CD4-positive, alpha-beta T cell treated with Interleukin-2 at 100 ng/mL for 4 hours (primary cell): ENCODE measurements at regions not wholly inside any gene's neighbourhood (a gene's known extent, or its start where the extent isn't known, plus 50 kb on each side); places are given as distances from the start of the nearest gene placed in this dataset.

ENCODE experiments used
- DNase-seq: peaks from one replicate; pipeline ENCODE4 v3.0.0-alpha.2; 2020; ENCODE audit warnings: low spot score

DNA sequence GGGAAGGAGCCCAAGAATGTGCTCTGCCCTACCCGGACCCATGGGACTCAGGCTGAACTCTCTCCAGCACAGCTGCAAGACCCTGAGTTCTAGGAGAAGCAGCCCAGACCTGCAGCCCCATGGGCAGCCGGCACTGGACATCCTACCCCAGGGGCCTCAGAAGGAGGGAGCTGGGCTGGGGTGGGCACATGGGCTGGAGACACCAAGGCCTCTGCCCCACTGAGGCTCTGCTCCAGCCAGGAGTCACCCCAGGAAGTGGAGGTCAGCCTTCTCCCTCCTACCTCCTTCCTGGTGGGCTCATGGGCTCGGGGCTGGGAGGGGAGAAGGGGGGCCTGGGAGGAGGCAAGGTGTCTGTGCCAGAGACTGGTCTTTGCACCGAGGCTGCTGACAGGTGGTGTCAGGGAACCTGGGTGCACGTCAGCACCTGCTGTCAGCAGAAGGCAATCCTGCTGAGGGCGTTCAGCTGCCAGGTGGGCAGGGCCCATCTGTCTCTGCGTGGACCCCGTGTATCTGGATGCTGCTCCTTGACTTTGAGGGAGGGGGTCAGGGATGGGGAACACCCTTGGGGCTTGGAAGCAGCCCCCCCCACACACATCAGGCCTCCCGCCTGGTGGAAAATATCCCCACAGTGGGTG lies 95.2 kb downstream of the PDGFA start:
- no peak for DNase-seq

DNA sequence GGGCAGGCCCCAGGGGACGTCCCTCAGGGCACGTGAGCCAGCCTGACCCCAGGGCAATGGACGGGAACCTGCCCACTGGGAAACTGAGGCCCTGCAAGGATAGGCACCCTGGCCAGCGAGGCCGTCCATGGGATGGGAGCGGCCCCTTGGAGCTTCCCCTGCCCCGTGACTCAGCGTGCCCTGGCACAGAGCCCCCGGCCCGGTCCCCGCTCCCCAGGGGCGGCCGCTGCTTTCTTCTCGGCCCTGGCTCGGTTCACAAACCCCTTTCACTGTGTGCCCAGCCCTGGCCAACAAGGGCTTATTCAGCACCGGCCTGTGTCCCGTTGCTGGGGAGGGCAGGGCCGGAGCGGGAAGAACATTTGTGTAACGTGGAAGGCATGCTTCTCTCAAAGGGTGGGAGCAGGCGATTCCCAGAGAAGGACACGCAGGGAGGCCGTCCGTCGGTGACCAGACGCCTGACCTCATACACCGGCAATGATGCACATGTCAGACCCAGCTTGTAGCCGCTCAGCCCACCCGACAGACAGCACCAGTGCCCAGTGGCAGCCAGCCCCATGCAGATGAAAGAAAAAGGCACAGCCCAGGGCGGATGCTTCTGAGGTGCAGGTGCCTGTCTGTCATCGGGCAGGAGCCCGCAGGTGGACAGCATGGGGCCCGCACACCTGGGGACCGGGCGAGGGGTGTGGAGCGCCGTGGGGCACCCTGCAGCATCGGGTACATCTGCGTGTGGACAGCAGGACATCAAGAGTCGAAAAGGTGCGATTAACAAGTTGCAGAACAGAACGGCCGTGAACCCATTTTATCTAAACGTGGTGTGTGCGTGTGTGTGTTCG lies 94.5 kb downstream of the PDGFA start:
- no peak for DNase-seq

DNA sequence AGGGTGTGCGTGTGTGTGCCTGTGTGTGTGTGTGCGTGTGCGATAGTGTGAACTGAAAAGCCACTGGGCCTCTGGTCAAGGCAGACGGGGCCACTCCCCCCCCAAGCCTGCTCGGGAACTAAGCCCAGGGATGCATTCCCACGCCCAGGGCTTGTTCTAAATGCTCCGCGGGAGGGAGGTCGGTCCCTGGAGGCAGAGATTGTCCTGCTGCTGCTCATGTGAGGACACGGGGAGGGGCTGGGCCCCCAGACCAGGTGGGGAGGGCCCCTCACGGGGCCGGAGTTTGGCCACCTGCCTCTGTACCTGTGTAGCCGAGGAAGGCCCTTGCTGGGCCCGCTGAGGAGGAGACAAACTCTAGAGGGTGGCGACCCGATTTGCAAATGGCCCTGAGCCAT lies 93.9 kb downstream of the PDGFA start:
- no peak for DNase-seq

DNA sequence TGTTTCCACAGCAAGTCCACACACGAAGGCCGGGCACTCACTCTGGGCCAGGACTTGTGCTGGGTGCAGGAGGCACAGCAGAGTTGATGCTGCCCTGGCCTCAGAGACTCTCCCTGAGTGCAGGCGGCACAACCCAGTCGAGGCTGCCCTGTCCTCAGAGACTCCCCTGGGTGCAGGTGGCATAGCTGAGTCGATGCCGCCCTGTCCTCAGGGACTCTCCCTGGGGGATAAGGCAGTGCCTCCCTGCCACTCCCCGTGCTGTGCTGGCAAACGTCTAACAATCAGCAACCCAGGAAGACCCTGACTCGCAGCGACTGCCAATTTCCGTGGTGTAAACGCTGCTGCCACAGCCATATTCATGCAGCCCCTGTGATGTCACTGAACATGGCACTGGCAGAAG lies 93.1 kb downstream of the PDGFA start:
- no peak for DNase-seq

DNA sequence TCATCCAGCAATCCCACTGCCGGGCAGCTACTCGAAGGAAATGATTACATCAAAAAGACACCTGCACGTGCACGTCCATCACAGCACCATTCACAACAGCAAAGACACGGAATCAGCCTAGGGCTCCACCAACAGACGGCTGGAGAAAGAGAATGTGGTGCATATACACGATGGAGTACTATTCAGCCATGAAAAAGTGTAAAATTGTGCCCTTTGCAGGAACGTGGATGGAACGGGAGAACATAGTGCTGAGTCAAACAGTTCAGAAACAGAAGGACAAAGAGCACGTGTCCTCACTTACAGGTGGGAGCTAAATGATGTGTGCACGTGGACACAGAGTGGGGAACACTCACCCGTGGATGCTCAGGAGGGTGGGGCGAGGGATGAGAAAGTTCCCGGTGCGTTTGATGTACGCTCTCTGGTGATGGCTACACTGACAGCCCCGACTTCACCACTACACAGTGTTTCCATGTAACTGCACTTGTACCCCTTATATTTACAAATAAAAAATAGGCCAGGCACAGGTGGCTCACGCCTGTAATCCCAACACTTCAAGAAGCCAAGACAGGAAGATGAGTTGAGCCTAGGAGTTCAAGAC lies 92.0 kb downstream of the PDGFA start:
- no peak for DNase-seq

DNA sequence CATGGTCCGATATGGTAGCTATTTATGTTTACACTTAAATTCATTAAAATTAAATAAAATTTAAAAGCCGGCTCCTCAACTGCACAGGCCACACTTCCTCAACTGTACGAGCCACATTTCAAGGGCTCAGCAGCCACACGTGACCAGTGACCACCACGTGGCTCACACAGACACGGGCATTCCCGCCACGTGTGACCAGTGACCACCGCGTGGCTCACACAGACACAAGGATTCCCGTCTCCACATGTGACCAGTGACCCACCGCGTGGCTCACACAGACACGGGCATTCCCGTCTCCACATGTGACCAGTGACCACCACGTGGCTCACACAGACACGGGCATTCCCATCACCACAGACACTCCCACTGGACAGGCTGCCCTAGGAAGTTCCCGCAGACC lies 91.3 kb downstream of the PDGFA start:
- no peak for DNase-seq

DNA sequence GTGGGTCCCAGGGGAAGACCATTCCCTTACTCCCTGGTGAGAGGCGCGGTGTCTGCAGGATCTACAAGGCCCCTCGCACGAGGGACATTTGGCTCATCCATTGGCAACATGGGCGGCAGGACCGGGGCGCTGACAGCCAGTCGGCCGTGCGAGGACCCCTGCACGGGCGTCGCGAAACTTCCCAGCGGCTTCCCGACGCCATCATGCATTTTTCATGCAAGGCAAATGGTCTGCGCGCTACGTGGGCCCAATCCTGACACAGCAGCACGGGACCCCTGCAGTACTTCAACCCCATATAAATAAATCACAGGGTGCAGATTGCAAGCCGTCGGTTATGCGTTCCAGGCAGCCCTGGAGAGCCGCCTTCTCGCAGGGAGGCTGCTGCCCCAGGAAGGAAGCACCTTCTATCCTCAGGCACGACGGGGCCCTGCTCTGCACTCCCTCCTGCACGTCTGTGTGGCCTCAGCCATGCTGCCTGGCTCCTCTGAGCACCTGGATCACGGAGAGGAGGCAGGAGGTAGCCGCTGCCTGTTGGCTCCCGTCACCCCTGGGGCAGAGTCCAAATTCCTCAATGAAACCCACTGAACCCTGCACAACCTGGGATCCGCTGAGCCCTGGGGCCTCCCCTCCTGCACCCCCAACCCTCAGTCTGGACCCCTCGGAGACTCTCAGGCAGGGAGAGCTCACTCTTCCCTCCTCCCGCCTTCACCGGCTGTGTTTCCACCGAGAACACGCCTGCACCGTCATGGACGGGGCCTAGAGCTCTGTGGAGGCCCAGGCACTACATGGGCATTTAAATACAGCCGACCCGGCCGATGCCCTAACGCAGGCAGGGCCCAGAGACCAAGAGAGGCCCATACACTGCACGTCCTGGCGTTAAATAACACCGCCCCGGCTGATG lies 90.5 kb downstream of the PDGFA start:
- DNase-seq: no peak

DNA sequence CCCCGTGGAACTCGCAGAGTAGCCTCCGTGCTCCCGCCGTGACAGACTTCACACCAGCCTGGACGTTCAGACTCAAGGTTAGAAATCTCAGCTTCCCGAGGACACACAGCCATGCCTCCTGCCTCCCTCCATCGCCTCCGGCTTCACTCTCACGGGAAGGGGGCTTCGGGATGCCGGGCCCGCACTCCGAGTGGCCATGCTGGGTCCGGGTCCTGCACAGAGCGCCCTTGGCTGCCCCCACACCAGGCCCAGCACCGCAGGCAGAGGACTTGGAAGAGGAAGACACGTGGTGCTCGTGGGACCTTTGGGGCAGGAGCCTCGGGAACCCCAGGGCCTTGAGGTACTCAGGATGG lies 89.8 kb downstream of the PDGFA start:
- no peak for DNase-seq

DNA sequence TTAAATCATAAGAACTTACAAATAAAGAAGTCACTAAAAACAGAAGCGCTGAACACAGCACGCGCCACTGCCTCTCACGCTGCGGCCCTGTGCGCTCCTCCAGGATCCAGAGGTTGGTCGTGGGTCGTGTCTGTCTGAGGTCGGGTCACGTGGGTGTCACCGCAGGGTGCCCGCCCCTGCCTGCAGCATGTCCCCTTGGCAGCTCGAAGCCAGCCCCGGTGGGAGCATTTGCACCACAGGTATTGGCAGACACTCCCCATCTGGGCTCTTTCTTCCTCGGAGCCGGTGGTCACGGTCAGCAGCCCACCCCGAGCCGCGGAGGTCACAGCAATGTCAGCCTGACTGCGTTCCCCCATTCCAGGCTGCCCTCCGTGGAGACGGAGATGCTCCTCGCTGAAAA lies 88.6 kb downstream of the PDGFA start:
- no peak for DNase-seq

DNA sequence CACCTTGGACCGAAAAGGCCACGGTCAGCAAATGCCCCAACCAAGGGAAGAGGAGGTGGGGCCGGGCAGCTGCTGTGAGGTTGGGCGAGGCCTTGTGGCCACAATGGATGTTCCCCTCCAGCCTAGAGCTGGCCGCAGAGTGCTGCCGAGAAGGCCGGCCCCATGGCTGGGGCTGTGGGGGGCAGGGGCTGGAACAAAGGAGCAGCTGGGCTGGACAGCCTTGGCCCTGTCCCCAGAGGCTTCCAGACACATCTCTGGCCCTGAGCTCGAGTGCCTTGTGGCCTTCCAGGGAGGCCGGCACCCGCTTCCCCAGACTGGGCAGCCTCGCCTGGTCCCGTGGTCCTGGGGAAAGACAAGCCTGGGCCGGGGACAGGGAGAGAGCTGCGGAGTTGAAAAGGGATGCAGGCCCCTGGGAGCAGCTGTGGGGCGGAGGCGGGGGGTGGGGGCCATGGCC lies 88.0 kb downstream of the PDGFA start:
- no peak for DNase-seq

DNA sequence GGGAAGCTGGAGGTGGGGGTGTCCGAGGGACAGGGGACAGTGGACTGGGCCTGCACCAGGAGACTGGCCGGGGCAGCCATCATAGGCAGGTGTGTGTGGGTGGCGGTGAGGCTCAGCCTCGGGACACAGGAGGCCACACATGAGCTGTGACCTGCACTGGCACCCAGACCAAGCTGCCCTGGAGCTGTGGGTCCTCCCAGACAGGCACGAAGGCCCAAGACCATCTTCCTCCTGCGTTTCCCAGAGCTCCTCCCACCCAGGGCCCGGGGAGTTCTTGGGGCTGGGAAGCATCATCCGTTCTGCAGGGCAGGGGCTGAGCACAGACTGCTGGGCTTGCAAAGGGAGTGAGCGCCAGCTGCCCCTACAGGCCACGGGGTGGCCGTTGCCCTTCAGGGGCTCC lies 87.4 kb downstream of the PDGFA start:
- no peak for DNase-seq

DNA sequence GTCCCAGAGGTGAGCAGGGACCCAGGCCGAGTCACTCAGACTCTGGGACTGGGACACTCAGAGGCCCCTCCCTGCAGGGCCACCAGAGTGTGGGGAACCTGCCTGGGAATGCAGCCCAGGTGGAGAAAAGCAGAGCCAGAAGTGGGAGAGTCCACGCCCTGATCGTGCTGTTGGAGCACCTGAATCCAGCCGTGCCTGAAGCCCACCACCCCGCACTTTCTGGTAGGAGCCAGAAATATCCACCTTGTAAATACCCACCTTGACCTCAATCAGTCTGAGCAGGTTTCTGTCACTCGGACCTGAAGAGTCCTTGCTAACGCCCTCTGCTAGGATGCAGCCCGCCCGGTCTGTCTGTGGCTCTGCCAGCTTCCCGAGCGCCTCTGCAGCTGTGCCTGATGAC lies 86.7 kb downstream of the PDGFA start:
- no peak for DNase-seq

DNA sequence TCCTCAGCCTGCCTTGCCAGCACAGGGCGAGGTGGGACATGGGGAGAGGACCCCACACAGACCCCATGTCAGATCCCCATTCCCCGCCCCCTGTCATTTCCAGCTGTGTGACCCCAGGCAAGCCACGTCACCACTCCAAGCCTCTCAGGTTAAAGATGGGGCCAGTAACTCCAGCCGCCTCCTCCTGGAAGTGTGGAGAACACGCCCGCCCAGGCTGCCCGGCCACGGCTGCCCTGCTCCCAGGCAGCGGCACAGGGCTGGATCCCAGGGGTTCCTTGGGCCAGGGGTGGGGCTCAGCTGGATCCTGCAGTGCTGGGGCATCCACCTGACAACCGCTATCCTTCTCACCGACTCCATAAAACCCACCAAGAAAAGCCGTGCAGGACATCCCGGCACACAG lies 86.1 kb downstream of the PDGFA start:
- DNase-seq: no peak

DNA sequence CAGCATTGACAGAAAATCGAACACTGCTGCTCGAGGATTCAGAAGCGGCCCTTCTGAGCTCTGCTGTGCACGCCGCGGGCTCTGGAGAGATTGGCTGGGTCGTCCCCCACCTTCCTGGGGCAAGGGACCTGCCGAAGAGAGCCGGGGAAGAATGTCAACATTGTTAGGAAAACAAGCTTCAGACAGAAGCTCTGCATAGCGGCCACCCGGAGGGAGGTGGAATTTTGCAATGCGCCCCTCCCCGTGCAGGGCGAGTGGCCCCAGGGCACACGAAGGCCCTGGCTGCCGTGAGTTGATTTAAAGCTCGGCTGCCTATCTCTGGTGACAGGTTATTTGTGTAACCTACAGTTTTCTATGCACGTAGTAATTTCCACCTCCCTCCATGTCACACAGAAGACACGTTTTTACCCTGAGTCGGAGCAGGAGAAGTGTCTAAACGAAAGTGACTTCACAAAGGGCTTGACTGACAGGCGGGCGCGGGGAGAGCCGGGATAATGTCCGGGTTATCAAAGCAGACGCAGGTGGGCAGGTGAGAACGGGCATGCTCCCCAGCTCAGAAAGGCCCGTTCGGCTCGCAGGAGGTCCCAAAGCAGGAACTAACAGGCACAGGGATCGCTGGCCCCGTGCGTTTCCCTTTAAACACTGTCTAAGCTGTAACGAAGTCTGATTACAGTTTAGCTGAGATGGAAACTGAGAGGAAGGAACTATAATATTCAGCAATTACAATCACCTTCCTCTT lies 84.6 kb downstream of the PDGFA start:
- DNase-seq: no peak

DNA sequence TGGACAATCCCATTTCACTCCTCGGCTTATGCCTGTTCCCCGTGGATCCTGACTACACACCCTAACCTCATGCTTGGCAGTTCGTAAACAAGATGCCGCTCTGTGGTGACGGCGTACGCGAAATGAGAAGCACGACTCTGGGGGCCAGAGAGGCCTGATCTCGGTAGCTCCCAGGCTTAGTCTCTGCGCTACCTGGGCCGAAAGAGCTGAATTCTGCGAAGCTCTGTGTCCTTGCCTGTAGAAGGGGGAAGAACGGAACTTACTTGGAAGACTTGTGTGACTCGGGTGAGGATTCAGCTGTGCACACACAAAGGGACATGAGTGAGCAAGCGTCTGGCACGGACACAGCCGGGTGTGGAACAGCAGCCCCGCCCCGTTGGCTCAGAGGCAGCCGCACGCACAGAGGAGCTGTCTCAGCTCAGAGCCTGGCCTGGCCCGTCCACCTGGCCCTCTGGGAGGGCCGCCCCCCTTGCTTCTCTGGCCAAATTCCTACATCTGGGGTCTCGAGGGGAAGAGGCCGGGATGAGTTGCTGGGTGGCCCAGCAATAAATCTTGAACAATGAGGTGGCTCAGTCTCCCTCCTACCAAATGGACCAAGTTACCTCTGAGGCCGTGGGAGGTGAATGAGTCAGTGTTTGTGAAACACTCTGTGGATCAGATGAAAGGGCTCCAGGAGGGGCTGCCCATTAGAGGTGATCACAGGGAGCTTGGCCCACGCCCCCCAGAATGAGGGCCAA lies 83.8 kb downstream of the PDGFA start:
- no peak for DNase-seq

DNA sequence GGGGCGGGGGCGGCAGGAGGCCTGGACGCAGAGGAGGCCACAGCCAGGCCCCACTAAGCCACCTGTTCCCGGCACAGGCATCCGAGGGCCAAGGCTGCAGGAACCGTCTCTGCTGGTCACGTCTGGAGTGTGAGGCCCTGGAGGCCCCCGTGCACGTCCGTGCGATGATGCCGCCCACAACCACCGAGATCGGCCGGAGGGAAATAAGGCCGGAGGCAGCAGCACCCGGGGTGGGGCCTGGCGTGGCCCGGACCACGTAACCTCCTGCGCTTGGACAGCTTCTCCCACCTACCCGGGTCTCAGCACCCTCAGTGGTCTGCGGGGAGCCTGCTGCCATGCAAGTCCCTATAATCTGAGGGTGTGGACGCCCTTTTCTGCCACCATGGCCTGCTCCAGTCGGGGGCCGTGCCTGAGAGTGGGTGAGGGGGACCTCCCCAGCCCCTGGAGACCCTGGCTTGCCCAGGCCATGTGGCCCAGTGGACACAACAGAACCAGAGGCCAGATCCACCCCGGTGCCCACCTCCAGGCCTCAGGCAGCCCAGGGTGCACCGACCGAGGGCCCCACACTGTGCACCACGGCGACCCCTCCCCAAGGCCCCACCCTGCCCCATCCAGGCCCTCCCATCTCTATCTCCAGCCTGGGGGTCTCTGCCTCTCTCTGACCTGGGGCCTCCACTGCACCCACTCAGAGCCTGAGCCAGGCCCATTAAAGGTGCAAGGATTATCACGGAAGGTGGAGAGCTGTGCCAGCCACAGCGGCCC lies 83.1 kb downstream of the PDGFA start:
- no peak for DNase-seq

DNA sequence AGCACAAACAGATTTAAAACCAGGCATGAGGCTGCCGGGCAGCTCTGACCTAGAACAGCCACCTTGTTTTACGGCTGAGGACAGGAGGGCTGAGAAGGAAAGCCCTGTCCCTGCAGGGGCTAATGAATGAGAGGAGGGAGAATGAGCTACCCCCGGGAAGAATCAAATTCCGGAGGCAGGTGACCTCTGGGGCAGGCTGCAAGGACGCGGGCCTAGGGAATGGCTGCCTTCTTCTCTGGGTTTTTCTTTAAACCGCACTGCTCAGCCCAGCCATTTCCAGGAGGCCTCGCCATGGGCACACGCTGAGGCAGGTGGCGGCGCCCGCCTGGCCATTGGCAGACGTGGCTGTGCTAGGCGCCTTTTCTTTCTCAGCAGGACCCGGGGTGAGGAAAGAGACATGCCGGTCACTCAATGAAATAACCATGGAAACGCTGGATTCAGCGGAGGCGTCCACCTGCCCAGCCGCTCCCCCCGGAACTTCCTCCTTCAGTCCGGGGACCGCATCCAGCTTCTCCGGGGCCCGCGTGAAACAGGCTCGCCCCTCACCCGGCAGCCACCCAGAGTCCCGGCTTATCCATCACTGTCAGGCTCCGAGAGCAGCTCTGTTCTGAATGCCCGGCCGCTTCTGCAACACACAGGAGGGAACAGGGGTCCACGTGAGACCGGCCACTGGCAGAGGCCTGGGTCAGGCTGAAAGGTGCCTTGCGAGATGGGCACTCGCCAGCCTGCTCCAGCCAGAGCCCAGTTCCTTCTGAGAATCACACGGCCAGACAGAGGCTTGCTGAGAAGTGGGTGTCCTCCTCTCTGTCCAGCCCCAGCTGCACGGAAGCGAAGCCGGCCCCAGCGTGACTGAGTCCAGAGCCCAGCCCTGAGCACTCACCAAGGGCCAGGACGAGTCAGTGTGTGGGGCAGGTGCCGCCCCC lies 82.1 kb downstream of the PDGFA start:
- no peak for DNase-seq

DNA sequence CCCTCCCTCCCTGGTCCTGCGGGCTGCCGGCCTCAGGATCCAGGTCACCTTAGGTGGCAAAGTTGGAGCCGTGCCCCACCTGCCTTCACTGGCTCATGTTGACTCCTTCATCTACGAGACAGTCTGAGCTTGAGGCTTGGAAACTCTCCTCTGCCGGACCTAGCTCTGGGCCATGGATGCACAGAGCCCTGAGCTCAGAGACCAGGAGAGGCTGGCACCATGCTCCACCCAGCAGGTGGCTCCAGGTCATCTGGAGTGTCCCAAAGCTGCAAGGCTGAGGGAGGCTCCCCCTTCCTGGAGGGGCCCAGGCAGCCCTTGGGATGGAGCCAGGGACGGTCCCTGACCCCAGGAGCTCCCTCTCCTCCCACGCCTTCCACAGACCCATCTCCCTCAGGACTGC lies 81.3 kb downstream of the PDGFA start:
- DNase-seq: no peak

DNA sequence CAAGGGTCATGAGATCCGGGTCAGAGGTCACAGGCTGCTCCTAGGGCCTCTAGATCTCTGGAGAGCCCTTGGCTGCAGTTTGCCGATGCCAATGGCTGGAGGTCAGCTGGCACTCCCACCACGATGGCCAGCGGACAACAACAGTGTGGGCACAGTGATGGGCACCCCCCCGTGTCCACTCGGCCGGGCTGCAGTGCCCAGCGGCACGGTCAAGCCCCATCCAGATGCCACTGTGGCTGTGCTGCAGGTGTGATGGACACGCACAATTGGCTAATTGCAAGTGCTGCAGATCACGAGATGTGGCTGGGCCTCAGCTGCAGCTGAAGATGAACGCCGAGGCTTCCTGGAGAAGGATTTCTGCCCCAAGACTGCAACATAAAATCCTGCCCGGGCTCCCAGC lies 80.7 kb downstream of the PDGFA start:
- no peak for DNase-seq
